Liver (tissue), 8 donors: ENCODE measurements at regions not wholly inside any gene's neighbourhood (a gene's known extent, or its start where the extent isn't known, plus 50 kb on each side); places are given as distances from the start of the nearest gene placed in this dataset.

Experiments used
- DNase-seq: peaks from one replicate; pipeline ENCODE4 v3.0.0-alpha.2; 2017; ENCODE audit warnings: low spot score
- H3K27ac ChIP-seq, 2 donors: one replicate each; pipeline ENCODE4 v1.7.0; 2013; ENCODE audit warnings: inconsistent platforms in 2 of 2, low read length in 2 of 2, control low read depth in 1 of 2, low read depth in 1 of 2, mild to moderate bottlenecking in 1 of 2
- H3K27me3 ChIP-seq, 4 donors: one replicate each; pipeline versions ENCODE4 v1.6.1 to v1.7.0; 2013; ENCODE audit warnings: low read length in 3 of 4, inconsistent platforms in 1 of 4, mild to moderate bottlenecking in 1 of 4, moderate library complexity in 1 of 4; ENCODE audit not compliant: control insufficient read depth in 4 of 4, insufficient read depth in 4 of 4
- H3K36me3 ChIP-seq, 4 donors: one replicate each; pipeline versions ENCODE4 v1.6.1 to v1.7.0; 2013; ENCODE audit warnings: low read length in 3 of 4, mild to moderate bottlenecking in 3 of 4, low read depth in 1 of 4, moderate library complexity in 1 of 4; ENCODE audit not compliant: control insufficient read depth in 4 of 4, insufficient read depth in 3 of 4
- H3K4me1 ChIP-seq, 4 donors: one replicate each; pipeline versions ENCODE4 v1.6.1 to v1.7.0; 2013; ENCODE audit warnings: low read length in 3 of 4, mild to moderate bottlenecking in 3 of 4, moderate library complexity in 1 of 4; ENCODE audit not compliant: control insufficient read depth in 4 of 4, insufficient read depth in 4 of 4
- H3K4me3 ChIP-seq, 3 donors: one replicate each; pipeline versions ENCODE4 v1.6.1 to v1.7.0; 2013; ENCODE audit warnings: low read length in 3 of 3, control low read depth in 1 of 3, low read depth in 1 of 3, mild to moderate bottlenecking in 1 of 3
- H3K9ac ChIP-seq, 2 donors: one replicate each; pipeline ENCODE4 v1.7.0; 2013; ENCODE audit warnings: low read length in 2 of 2, mild to moderate bottlenecking in 2 of 2, moderate library complexity in 2 of 2, control low read depth in 1 of 2, low read depth in 1 of 2
- H3K9me3 ChIP-seq, 4 donors: one replicate each; pipeline versions ENCODE4 v1.6.1 to v1.7.0; 2013; ENCODE audit warnings: low read length in 3 of 4; ENCODE audit not compliant: control insufficient read depth in 4 of 4
- ATF3 ChIP-seq: IDR thresholded peaks from 2 replicates; pipeline ENCODE4 v1.6.1; 2016; ENCODE audit warnings: antibody characterized with exemption
- EGR1 ChIP-seq, 2 donors: IDR thresholded peaks; 2 replicates each; pipeline ENCODE4 v1.6.1; 2016 to 2018; ENCODE audit warnings: antibody characterized with exemption in 2 of 2, low read depth in 2 of 2
- FOXA1 ChIP-seq: IDR thresholded peaks from 2 replicates; pipeline ENCODE4 v1.6.1; 2016; ENCODE audit warnings: antibody characterized with exemption
- FOXA2 ChIP-seq: IDR thresholded peaks from 2 replicates; pipeline ENCODE4 v1.6.1; 2016; ENCODE audit warnings: antibody characterized with exemption
- GABPA ChIP-seq, 2 donors: IDR thresholded peaks in 1 of 2; conservative IDR thresholded peaks in 1 of 2; 2 replicates each; pipeline ENCODE4 v1.6.1; 2016; ENCODE audit warnings: antibody characterized with exemption in 2 of 2, mild to moderate bottlenecking in 1 of 2, moderate library complexity in 1 of 2
- HNF4A ChIP-seq, 2 donors: conservative IDR thresholded peaks; 2 replicates each; pipeline ENCODE4 v1.6.1; 2016; ENCODE audit warnings: antibody characterized with exemption in 2 of 2, mild to moderate bottlenecking in 2 of 2
- HNF4G ChIP-seq: IDR thresholded peaks from 2 replicates; pipeline ENCODE4 v1.6.1; 2016; ENCODE audit warnings: antibody characterized with exemption
- JUND ChIP-seq, 2 donors: IDR thresholded peaks; 2 replicates each; pipeline ENCODE4 v1.6.1; 2016; ENCODE audit warnings: antibody characterized with exemption in 2 of 2
- NR2F2 ChIP-seq: IDR thresholded peaks from 2 replicates; pipeline ENCODE4 v1.6.1; 2016; ENCODE audit warnings: antibody characterized with exemption
- RAD21 ChIP-seq, 2 donors: IDR thresholded peaks; 2 replicates each; pipeline ENCODE4 v1.6.1; 2016; ENCODE audit warnings: antibody characterized with exemption in 2 of 2, mild to moderate bottlenecking in 2 of 2
- REST ChIP-seq: IDR thresholded peaks from 2 replicates; pipeline ENCODE4 v1.6.1; 2016; ENCODE audit warnings: antibody characterized with exemption, mild to moderate bottlenecking
- RXRA ChIP-seq, 2 donors: IDR thresholded peaks; 2 replicates each; pipeline ENCODE4 v1.6.1; 2017 to 2018; ENCODE audit warnings: antibody characterized with exemption in 2 of 2, mild to moderate bottlenecking in 1 of 2
- SP1 ChIP-seq: IDR thresholded peaks from 2 replicates; pipeline ENCODE4 v1.6.1; 2018; ENCODE audit warnings: antibody characterized with exemption, mild to moderate bottlenecking
- TAF1 ChIP-seq: conservative IDR thresholded peaks from 2 replicates; pipeline ENCODE4 v1.6.1; 2016; ENCODE audit warnings: antibody characterized with exemption, mild to moderate bottlenecking
- YY1 ChIP-seq: IDR thresholded peaks from 2 replicates; pipeline ENCODE4 v1.6.1; 2016; ENCODE audit warnings: antibody characterized with exemption, mild to moderate bottlenecking
- ZBTB33 ChIP-seq: IDR thresholded peaks from 2 replicates; pipeline ENCODE4 v1.6.1; 2016; ENCODE audit warnings: antibody characterized with exemption
- WGBS: extraction: QIAGEN DNeasy Blood & Tissue Kit; methylation state at CpG from one replicate; pipeline ENCODE4 v1.1.7; 2013; 5-methylcytosine and 5-hydroxymethylcytosine counted together
- TF ChIP-seq, protein P1 (sequence below): IDR thresholded peaks from 2 replicates; pipeline ENCODE4 v1.6.1; 2016; ENCODE audit warnings: antibody characterized with exemption
- TF ChIP-seq, protein P2 (sequence below): fragments of 150-350 bp; IDR thresholded peaks from 2 replicates; pipeline ENCODE4 v1.5.1; 2017; ENCODE audit warnings: improper control_type of control experiment, low read depth, low read length; ENCODE audit not compliant: missing input control
- donor health status: healthy.
- donor health status: healthy.
- donor health status: healthy.
- donor health status: healthy.
- donor health status: healthy.

DNA sequence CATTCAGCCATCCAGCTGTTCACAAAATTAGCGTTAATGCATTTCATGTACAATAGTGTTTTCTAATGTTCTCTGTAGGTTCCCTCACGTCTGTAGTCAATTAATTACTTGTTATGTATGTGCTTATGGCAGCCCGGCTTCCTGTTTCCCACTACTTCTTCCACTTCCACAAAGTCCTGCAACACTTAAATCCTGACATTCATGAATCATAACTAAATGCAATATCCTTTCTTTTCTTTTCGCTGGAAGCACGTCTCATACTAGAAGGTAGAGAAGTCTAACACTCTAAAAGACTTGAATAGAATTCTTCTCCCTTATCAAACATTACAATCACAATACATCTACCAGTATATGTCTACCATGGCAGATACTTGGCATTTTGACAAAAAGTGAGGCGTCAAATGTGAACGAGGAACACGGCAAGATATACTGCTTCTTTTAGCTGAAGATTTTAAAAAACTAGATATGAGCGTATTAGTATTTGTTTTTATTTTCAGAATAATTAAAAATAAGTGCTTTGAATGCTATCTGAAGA, 239.0 kb upstream of the DIAPH2 start (continued):
- no peak for TF ChIP-seq REST

DNA sequence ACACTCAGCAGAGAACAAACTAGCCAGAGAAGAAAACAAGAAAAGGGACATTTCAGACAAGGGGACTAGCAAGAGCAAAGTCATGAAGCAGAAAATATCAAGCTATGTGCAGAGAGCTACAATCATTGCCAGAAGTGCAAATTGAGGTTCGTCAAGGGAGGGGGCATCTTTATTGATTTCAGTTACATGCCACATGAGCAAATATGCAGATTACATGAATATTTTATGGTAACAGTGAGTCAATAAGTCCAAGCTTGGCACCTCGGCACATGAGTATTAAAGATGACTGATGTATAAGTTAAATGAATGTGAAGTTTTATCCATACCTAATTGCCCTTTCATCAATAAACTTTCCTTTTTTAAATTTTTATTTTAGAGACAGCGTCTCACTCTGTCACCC, 238.1 kb upstream of the DIAPH2 start:
- H3K9me3 ChIP-seq = no peaks in the 10 kb centered on the region
- no peak for TF ChIP-seq REST
- TF ChIP-seq HNF4A (conservative IDR thresholded peaks at IDR 0.05) = no peak
- TF ChIP-seq FOXA2 = no peak
- TF ChIP-seq HNF4G = no peak
- no peak for TF ChIP-seq FOXA1
- no peak for TF ChIP-seq RAD21 (IDR thresholded peaks at IDR 0.05)
- TF ChIP-seq, protein P1, sequence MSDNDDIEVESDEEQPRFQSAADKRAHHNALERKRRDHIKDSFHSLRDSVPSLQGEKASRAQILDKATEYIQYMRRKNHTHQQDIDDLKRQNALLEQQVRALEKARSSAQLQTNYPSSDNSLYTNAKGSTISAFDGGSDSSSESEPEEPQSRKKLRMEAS = no peak
- no peak for TF ChIP-seq ATF3
- no peak for TF ChIP-seq SP1
- no peak for TF ChIP-seq RXRA (IDR thresholded peaks at IDR 0.05)
- TF ChIP-seq YY1 = no peak
- TF ChIP-seq, protein P2, sequence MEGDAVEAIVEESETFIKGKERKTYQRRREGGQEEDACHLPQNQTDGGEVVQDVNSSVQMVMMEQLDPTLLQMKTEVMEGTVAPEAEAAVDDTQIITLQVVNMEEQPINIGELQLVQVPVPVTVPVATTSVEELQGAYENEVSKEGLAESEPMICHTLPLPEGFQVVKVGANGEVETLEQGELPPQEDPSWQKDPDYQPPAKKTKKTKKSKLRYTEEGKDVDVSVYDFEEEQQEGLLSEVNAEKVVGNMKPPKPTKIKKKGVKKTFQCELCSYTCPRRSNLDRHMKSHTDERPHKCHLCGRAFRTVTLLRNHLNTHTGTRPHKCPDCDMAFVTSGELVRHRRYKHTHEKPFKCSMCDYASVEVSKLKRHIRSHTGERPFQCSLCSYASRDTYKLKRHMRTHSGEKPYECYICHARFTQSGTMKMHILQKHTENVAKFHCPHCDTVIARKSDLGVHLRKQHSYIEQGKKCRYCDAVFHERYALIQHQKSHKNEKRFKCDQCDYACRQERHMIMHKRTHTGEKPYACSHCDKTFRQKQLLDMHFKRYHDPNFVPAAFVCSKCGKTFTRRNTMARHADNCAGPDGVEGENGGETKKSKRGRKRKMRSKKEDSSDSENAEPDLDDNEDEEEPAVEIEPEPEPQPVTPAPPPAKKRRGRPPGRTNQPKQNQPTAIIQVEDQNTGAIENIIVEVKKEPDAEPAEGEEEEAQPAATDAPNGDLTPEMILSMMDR = no peak
- TF ChIP-seq GABPA (IDR thresholded peaks at IDR 0.05 in 1 of 2, conservative IDR thresholded peaks at IDR 0.05 in 1 of 2) = no peak
- TF ChIP-seq EGR1 (IDR thresholded peaks at IDR 0.05; ENCODE audit: low read depth in 2 of 2) = no peak
- TF ChIP-seq ZBTB33 = no peak
- TF ChIP-seq JUND (IDR thresholded peaks at IDR 0.05) = no peak
- no peak for TF ChIP-seq NR2F2
- no peak for TF ChIP-seq TAF1
- no peaks in the 10 kb centered on the region for H3K27me3 ChIP-seq
- H3K36me3 ChIP-seq = no peaks in the 10 kb centered on the region
- no peak overlapping the region for H3K9ac ChIP-seq
- no peak overlapping the region for H3K4me3 ChIP-seq
- H3K27ac ChIP-seq = no peak overlapping the region
- DNase-seq = no peak
- 75% methylated on average over 3 of the region's 3 CpGs for WGBS
- no peaks in the 10 kb centered on the region for H3K4me1 ChIP-seq
